ENCODE measurements at regions not wholly inside any gene's neighbourhood (a gene's known extent, or its start where the extent isn't known, plus 50 kb on each side); places are given as distances from the start of the nearest gene placed in this dataset.

- no peak for DNase-seq
Observed at GRCh38 chr2:122183890-122184289, 428.4 kb downstream of the TSN start.

GRCh38 chr2:122186761-122187222 is 431.3 kb downstream of the TSN start:
- DNase-seq: no peak

- DNase-seq: no peak
Observed at GRCh38 chr2:122191331-122191730, 435.9 kb downstream of the TSN start.

GRCh38 chr2:122193622-122194021 is 438.2 kb downstream of the TSN start:
- DNase-seq: no peak

- DNase-seq: no peak
Observed at GRCh38 chr2:122194546-122194945, 439.1 kb downstream of the TSN start.

- DNase-seq: no peak
Observed at GRCh38 chr2:122203523-122203922, 448.1 kb downstream of the TSN start.

GRCh38 chr2:122205641-122206040 is 450.2 kb downstream of the TSN start:
- DNase-seq: no peak

GRCh38 chr2:122206101-122206500 is 450.6 kb downstream of the TSN start:
- DNase-seq: no peak

- no peak for DNase-seq
Observed at GRCh38 chr2:122209377-122209776, 453.9 kb downstream of the TSN start.

- DNase-seq: no peak
Observed at GRCh38 chr2:122210065-122210464, 454.6 kb downstream of the TSN start.

- no peak for DNase-seq
Observed at GRCh38 chr2:122210898-122211856, 455.7 kb downstream of the TSN start.

- no peak for DNase-seq
Observed at GRCh38 chr2:122213312-122213711, 457.9 kb downstream of the TSN start.

- no peak for DNase-seq
Observed at GRCh38 chr2:122216071-122216470, 460.6 kb downstream of the TSN start.

GRCh38 chr2:122216901-122217300 is 461.4 kb downstream of the TSN start:
- no peak for DNase-seq

GRCh38 chr2:122218596-122218995 is 463.1 kb downstream of the TSN start:
- DNase-seq: no peak

- no peak for DNase-seq
Observed at GRCh38 chr2:122219504-122219903, 464.1 kb downstream of the TSN start.

GRCh38 chr2:122221665-122222064 is 466.2 kb downstream of the TSN start:
- no peak for DNase-seq

- DNase-seq: no peak
Observed at GRCh38 chr2:122231296-122231695, 475.8 kb downstream of the TSN start.

GRCh38 chr2:122233372-122233771 is 477.9 kb downstream of the TSN start:
- DNase-seq: no peak

- no peak for DNase-seq
Observed at GRCh38 chr2:122236152-122236874, 480.9 kb downstream of the TSN start.

GRCh38 chr2:122236925-122237324 is 481.5 kb downstream of the TSN start:
- no peak for DNase-seq

- DNase-seq: no peak
Observed at GRCh38 chr2:122237450-122237849, 482.0 kb downstream of the TSN start.

GRCh38 chr2:122238006-122238559 is 482.6 kb downstream of the TSN start:
- no peak for DNase-seq

- DNase-seq: no peak
Observed at GRCh38 chr2:122239440-122239839, 484.0 kb downstream of the TSN start.

Measured in CD4-positive, alpha-beta T cell treated with Interleukin-12 subunit alpha and Interleukin-12 subunit beta, for 1 hour (primary cell).